Hepatocyte (in vitro differentiated cells): ENCODE measurements at regions not wholly inside any gene's neighbourhood (a gene's known extent, or its start where the extent isn't known, plus 50 kb on each side); places are given as distances from the start of the nearest gene placed in this dataset.

Experiments
- CTCF ChIP-seq: fragments of 200-600 bp; sonication (generic); IDR thresholded peaks from 2 replicates; pipeline ENCODE4 v1.5.1; 2016; ENCODE audit warnings: antibody characterized with exemption, mild to moderate bottlenecking; ENCODE audit not compliant: poor library complexity
- EZH2phosphoT487 ChIP-seq: fragments of 200-600 bp; sonication (generic); IDR thresholded peaks from one replicate; pipeline ENCODE4 v1.6.1; 2018; ENCODE audit warnings: antibody characterized with exemption, mild to moderate bottlenecking, low read depth, moderate library complexity; ENCODE audit not compliant: unreplicated experiment, severe bottlenecking

GRCh38 chr5:92163906-92164305 is 780.8 kb upstream of the ARRDC3 start:
- no peak for TF ChIP-seq CTCF
- TF ChIP-seq EZH2phosphoT487 = no peak
